ENCODE measurements at regions not wholly inside any gene's neighbourhood (a gene's known extent, or its start where the extent isn't known, plus 50 kb on each side); places are given as distances from the start of the nearest gene placed in this dataset.

GRCh38 chr11:27761356-27761755 lies 61.1 kb upstream of the BDNF start:
- H3K4me3 ChIP-seq (replicated peaks in 1 of 3; ENCODE audit: low read depth in 2 of 3, low read length in 3 of 3): no peak overlapping the region
- intact Hi-C loops (cut with micrococcal nuclease): no loop called here
- TF ChIP-seq CTCF (IDR thresholded peaks at IDR 0.05): no peak
- no peaks in the 10 kb centered on the region for H3K36me3 ChIP-seq (replicated peaks in 1 of 2; ENCODE audit: control insufficient read depth in 1 of 2, insufficient read depth in 2 of 2, low read length in 2 of 2)
- H3K9me3 ChIP-seq (replicated peaks in 1 of 2; ENCODE audit: control insufficient read depth in 1 of 2, insufficient read depth in 1 of 2, low read length in 2 of 2): no peaks in the 10 kb centered on the region
- H3K4me1 Mint-ChIP-seq: no peaks in the 10 kb centered on the region
- no peaks in the 10 kb centered on the region for H3K4me1 ChIP-seq (ENCODE audit: control insufficient read depth in 1 of 2, insufficient read depth in 2 of 2, low read length in 2 of 2)
- H3K9ac ChIP-seq (ENCODE audit: insufficient read depth, low read length, poor library complexity, severe bottlenecking): no peak overlapping the region
- no peaks in the 10 kb centered on the region for H3K27me3 ChIP-seq (ENCODE audit: control insufficient read depth in 2 of 2, insufficient read depth in 2 of 2, low read length in 2 of 2)
- no peak for DNase-seq
- H3K79me2 ChIP-seq (ENCODE audit: insufficient read depth, low read length): no peaks in the 10 kb centered on the region
- H3K4me3 Mint-ChIP-seq: no peak overlapping the region
- peaks cover 0 to 9% (median 0%) of the 10 kb centered on the region in 7 donors for H3K9me3 Mint-ChIP-seq
- H3K4me2 ChIP-seq (replicated peaks; ENCODE audit: extremely low read depth, low read length, poor library complexity, severe bottlenecking): no peak overlapping the region
- no peak overlapping the region for H3K27ac Mint-ChIP-seq
- 94% methylated on average over 4 of the region's 6 CpGs for WGBS (ENCODE audit: insufficient coverage)
- H4K20me1 ChIP-seq (ENCODE audit: insufficient read depth, low read length): no peaks in the 10 kb centered on the region
- no peaks in the 10 kb centered on the region for H3K36me3 Mint-ChIP-seq
- H3K27ac ChIP-seq (ENCODE audit: low read depth in 1 of 2, low read length in 2 of 2): no peak overlapping the region
- H2AFZ ChIP-seq (ENCODE audit: insufficient read depth, low read depth, low read length, poor library complexity, severe bottlenecking): no peak overlapping the region
- peaks cover 0 to 3% (median 0%) of the 10 kb centered on the region in 3 donors for H3K27me3 Mint-ChIP-seq (ENCODE audit: low read depth in 3 of 3)

- no peaks in the 10 kb centered on the region for H4K20me1 ChIP-seq (ENCODE audit: insufficient read depth, low read length)
- peaks cover 0 to 6% of the 10 kb centered on the region in 2 donors for H3K9me3 ChIP-seq (replicated peaks in 1 of 2; ENCODE audit: control insufficient read depth in 1 of 2, insufficient read depth in 1 of 2, low read length in 2 of 2)
- H3K4me1 ChIP-seq (ENCODE audit: control insufficient read depth in 1 of 2, insufficient read depth in 2 of 2, low read length in 2 of 2): no peaks in the 10 kb centered on the region
- no peak overlapping the region for H3K27ac ChIP-seq (ENCODE audit: low read depth in 1 of 2, low read length in 2 of 2)
- Mint-ChIP-seq H3K27me3 (ENCODE audit: low read depth in 3 of 3) (peaks cover 0 to 3% (median 0%) of the 10 kb centered on the region in 3 donors), H3K27ac (peak overlapping the region in 1 of 7 donors; percentile 6), H3K36me3 (no peaks in the 10 kb centered on the region), H3K4me3 (no peak overlapping the region), H3K9me3 (peaks cover 0 to 16% (median 1%) of the 10 kb centered on the region in 7 donors), H3K4me1 (no peaks in the 10 kb centered on the region)
- no peaks in the 10 kb centered on the region for H3K36me3 ChIP-seq (replicated peaks in 1 of 2; ENCODE audit: control insufficient read depth in 1 of 2, insufficient read depth in 2 of 2, low read length in 2 of 2)
- no peaks in the 10 kb centered on the region for H3K79me2 ChIP-seq (ENCODE audit: insufficient read depth, low read length)
- H3K9ac ChIP-seq (ENCODE audit: insufficient read depth, low read length, poor library complexity, severe bottlenecking): no peak overlapping the region
- no peak for TF ChIP-seq CTCF (IDR thresholded peaks at IDR 0.05)
- no peak overlapping the region for H3K4me2 ChIP-seq (replicated peaks; ENCODE audit: extremely low read depth, low read length, poor library complexity, severe bottlenecking)
- no peaks in the 10 kb centered on the region for H3K27me3 ChIP-seq (ENCODE audit: control insufficient read depth in 2 of 2, insufficient read depth in 2 of 2, low read length in 2 of 2)
- 100% methylated on average over 1 of the region's 2 CpGs for WGBS (ENCODE audit: insufficient coverage)
- no peak for DNase-seq
- no peak overlapping the region for H3K4me3 ChIP-seq (replicated peaks in 1 of 3; ENCODE audit: low read depth in 2 of 3, low read length in 3 of 3)
- intact Hi-C loops (cut with micrococcal nuclease): no loop called here
- H2AFZ ChIP-seq (ENCODE audit: insufficient read depth, low read depth, low read length, poor library complexity, severe bottlenecking): no peak overlapping the region
Observed at GRCh38 chr11:27757953-27758352, 57.7 kb upstream of the BDNF start.

Data from CD14-positive monocyte (primary cell).